ENCODE measurements at regions not wholly inside any gene's neighbourhood (a gene's known extent, or its start where the extent isn't known, plus 50 kb on each side); places are given as distances from the start of the nearest gene placed in this dataset.

DNA sequence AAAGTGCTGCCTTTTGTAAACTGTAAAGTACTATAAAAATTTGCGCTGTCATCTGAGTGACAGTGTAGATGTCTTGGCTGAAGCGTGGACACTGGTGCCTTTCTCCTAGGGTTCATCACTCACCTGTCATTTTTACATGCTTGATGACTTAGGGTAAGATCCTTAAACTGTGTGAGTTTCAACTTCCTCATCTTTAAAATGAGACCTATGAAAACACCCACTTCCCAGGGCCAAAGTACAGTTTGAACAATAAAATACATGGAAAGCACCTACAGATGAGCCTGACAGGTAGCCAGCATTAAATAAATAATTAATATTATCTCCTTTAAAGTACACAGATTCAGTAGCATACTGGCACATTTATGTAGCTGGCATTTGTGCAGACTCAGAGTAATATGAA lies 309.9 kb downstream of the CHRM3 start:
- H3K79me2 ChIP-seq (ENCODE audit: insufficient read depth, low read length), result no peaks in the 10 kb centered on the region
- no peak overlapping the region for H2AFZ ChIP-seq (ENCODE audit: low read depth, low read length, severe bottlenecking)
- no peak overlapping the region for H3K4me3 ChIP-seq (ENCODE audit: insufficient read depth, low read length, poor library complexity, severe bottlenecking)
- TF ChIP-seq, protein P1, sequence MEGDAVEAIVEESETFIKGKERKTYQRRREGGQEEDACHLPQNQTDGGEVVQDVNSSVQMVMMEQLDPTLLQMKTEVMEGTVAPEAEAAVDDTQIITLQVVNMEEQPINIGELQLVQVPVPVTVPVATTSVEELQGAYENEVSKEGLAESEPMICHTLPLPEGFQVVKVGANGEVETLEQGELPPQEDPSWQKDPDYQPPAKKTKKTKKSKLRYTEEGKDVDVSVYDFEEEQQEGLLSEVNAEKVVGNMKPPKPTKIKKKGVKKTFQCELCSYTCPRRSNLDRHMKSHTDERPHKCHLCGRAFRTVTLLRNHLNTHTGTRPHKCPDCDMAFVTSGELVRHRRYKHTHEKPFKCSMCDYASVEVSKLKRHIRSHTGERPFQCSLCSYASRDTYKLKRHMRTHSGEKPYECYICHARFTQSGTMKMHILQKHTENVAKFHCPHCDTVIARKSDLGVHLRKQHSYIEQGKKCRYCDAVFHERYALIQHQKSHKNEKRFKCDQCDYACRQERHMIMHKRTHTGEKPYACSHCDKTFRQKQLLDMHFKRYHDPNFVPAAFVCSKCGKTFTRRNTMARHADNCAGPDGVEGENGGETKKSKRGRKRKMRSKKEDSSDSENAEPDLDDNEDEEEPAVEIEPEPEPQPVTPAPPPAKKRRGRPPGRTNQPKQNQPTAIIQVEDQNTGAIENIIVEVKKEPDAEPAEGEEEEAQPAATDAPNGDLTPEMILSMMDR (IDR thresholded peaks at IDR 0.05; ENCODE audit: insufficient read depth, low read length, poor library complexity, severe bottlenecking), result no peak
- no peak for TF ChIP-seq EZH2phosphoT487 (conservative IDR thresholded peaks at IDR 0.05; ENCODE audit: low read length)
- H3K4me2 ChIP-seq (ENCODE audit: low read depth, low read length, poor library complexity, severe bottlenecking), result no peak overlapping the region
- no peaks in the 10 kb centered on the region for H3K9me2 ChIP-seq (replicated peaks; ENCODE audit: insufficient read depth, low read length)
- no peaks in the 10 kb centered on the region for H3F3A ChIP-seq (ENCODE audit: insufficient read depth)
- no peaks in the 10 kb centered on the region for H4K20me1 ChIP-seq (ENCODE audit: low read depth, low read length)
- H3K9ac ChIP-seq (ENCODE audit: low read length), result no peak overlapping the region
- no peak overlapping the region for H3K27ac ChIP-seq (ENCODE audit: low read depth, low read length)
- H3K27me3 ChIP-seq (ENCODE audit: low read length), result no peaks in the 10 kb centered on the region
- H3K9me3 ChIP-seq (ENCODE audit: insufficient read depth, low read length), result no peaks in the 10 kb centered on the region
- no peaks in the 10 kb centered on the region for H3K36me3 ChIP-seq (ENCODE audit: low read length)

DNA sequence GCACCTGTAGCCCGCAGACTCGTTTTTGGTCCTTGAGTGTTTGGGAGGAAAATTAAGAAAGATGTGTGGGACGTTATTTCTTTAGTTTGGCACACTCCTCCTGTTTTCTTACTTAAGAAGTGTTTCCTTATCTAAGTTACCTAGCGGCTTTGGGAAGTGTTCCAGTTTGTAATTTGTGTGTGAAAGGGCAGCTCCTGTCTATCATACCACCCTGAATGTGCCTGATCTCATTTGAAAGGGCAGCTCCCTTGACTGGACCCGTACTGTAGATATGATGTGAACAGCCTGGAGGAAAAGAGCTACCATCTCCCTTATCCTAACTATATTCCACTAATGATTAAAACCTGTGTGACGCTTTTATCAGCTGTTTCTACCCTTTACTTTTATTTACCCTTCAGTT lies 314.3 kb downstream of the CHRM3 start:
- Histone ChIP-seq H3K9ac (ENCODE audit: low read length) (no peak overlapping the region), H3K36me3 (ENCODE audit: low read length) (no peaks in the 10 kb centered on the region), H4K20me1 (ENCODE audit: low read depth, low read length) (no peaks in the 10 kb centered on the region), H3K9me3 (ENCODE audit: insufficient read depth, low read length) (no peaks in the 10 kb centered on the region), H3K27ac (ENCODE audit: low read depth, low read length) (no peak overlapping the region), H3K9me2 (replicated peaks; ENCODE audit: insufficient read depth, low read length) (no peaks in the 10 kb centered on the region), H3K27me3 (ENCODE audit: low read length) (no peaks in the 10 kb centered on the region), H3K4me3 (ENCODE audit: insufficient read depth, low read length, poor library complexity, severe bottlenecking) (no peak overlapping the region), H3F3A (ENCODE audit: insufficient read depth) (no peaks in the 10 kb centered on the region), H2AFZ (ENCODE audit: low read depth, low read length, severe bottlenecking) (no peak overlapping the region), H3K4me2 (ENCODE audit: low read depth, low read length, poor library complexity, severe bottlenecking) (no peak overlapping the region), H3K79me2 (ENCODE audit: insufficient read depth, low read length) (no peaks in the 10 kb centered on the region)
- TF ChIP-seq EZH2phosphoT487 (conservative IDR thresholded peaks at IDR 0.05; ENCODE audit: low read length), result no peak
- TF ChIP-seq, protein P1 (IDR thresholded peaks at IDR 0.05; ENCODE audit: insufficient read depth, low read length, poor library complexity, severe bottlenecking), result no peak

DNA sequence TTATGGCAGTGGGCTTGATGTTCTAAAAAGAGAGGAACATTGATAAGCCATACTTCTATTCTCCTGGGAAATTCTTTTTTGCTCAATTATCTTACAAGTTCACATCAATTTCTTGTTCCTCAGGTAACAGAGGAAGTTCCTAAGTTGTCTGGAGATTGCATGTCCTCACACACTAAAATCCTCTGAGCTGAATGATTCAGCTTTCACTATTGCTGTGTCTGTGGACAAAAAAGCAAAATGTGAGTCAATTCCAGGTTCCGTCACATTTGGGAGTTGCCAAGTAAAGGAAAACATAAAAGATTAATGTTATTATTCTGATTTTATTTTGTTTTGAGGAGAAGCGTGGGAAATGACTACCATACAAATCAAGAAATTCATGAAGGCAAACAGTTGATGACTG lies 316.7 kb downstream of the CHRM3 start:
- no peaks in the 10 kb centered on the region for H3K9me3 ChIP-seq (ENCODE audit: insufficient read depth, low read length)
- no peaks in the 10 kb centered on the region for H3F3A ChIP-seq (ENCODE audit: insufficient read depth)
- H3K27ac ChIP-seq (ENCODE audit: low read depth, low read length), result no peak overlapping the region
- H2AFZ ChIP-seq (ENCODE audit: low read depth, low read length, severe bottlenecking), result no peak overlapping the region
- H3K27me3 ChIP-seq (ENCODE audit: low read length), result no peaks in the 10 kb centered on the region
- H3K9ac ChIP-seq (ENCODE audit: low read length), result no peak overlapping the region
- no peak overlapping the region for H3K4me2 ChIP-seq (ENCODE audit: low read depth, low read length, poor library complexity, severe bottlenecking)
- TF ChIP-seq, protein P1 (IDR thresholded peaks at IDR 0.05; ENCODE audit: insufficient read depth, low read length, poor library complexity, severe bottlenecking), result no peak
- TF ChIP-seq EZH2phosphoT487 (conservative IDR thresholded peaks at IDR 0.05; ENCODE audit: low read length), result no peak
- no peaks in the 10 kb centered on the region for H4K20me1 ChIP-seq (ENCODE audit: low read depth, low read length)
- no peak overlapping the region for H3K4me3 ChIP-seq (ENCODE audit: insufficient read depth, low read length, poor library complexity, severe bottlenecking)
- no peaks in the 10 kb centered on the region for H3K79me2 ChIP-seq (ENCODE audit: insufficient read depth, low read length)
- no peaks in the 10 kb centered on the region for H3K9me2 ChIP-seq (replicated peaks; ENCODE audit: insufficient read depth, low read length)
- H3K36me3 ChIP-seq (ENCODE audit: low read length), result no peaks in the 10 kb centered on the region
